Stimulated activated CD4-positive, alpha-beta T cell treated with anti-CD3 and anti-CD28 coated beads, Interleukin-2, amount 100 ng/mL, for 24 hours (primary cell): ENCODE measurements at regions not wholly inside any gene's neighbourhood (a gene's known extent, or its start where the extent isn't known, plus 50 kb on each side); places are given as distances from the start of the nearest gene placed in this dataset.
"Not testable (repeated sequence)": the region's sequence is repeated elsewhere in the genome, so short reads cannot be mapped to it uniquely, and the experiment has no call there.

Experiments
- DNase-seq, 2 donors: peaks; one replicate each; pipeline ENCODE4 v3.0.0-alpha.2; 2020

DNA sequence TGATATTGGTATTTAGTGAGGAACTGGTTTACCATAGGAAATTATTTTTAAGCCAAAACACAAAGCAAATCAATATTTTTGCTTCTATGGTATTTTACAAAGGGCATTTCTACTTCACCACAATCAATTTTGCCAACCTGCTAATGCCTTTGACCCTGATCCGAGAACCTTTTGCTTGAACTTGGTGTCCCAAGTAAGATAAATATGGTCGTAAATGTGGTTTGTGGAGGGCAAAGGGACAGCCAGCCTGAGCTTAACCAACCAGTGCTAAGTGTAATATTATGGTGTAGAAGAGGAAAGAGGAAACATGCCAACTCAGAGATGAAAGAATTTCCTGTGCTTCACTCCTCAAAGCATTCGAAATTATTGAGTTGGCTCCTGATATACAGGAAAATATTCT is 148.4 kb downstream of the C3orf38 start:
- DNase-seq, result no peak

DNA sequence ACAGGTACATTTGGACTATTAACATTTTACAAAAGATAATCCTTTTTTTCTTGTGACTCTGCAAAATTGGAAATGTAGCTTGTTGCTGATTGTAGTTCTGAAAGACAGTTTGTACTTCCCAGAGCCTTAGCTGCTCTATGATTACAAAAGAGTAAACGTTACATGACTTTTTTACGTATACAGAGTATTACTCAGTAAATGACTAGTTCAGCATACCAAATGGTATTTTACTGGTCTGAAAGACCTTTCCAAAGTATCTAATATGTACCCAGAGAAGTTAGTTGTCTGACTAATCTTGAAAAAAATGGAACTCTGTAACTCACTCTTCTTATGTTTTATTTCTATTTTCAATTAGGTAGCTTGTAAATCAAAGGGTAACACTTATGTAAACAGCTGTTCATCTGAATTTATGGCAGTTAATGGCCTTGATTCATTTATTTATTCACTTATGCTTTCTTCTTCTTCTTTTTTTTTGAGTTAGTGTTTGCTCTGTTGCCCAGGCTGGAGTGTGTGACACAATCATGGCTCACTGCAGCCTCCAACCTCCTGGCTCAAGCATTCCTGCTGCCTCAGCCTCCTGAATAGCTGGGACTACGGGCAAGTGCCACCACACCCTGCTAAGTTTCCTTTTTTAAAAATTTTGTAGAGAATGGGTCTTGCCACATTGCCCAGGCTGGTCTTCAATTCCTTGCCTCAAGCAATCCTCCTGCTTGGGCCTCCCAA is 151.7 kb downstream of the C3orf38 start:
- no peak for DNase-seq

DNA sequence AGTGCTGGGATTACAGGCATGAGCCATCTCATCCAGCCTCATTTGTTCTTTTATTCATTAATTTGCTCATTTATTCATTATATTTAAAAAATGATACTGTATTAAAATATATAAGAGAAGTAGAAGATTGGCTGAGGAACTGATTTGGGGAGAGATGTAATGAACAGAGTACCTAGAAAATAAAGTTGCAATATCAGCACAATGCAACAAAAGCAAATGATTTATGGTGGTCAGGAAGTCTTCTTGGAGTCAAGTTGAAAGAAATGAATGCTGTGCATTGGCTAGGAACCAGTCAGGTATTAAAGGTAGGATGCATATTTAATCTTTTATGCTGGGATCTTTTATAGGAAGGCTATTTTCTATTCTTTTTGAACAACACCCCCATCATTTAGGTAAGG is 152.2 kb downstream of the C3orf38 start:
- no peak for DNase-seq

DNA sequence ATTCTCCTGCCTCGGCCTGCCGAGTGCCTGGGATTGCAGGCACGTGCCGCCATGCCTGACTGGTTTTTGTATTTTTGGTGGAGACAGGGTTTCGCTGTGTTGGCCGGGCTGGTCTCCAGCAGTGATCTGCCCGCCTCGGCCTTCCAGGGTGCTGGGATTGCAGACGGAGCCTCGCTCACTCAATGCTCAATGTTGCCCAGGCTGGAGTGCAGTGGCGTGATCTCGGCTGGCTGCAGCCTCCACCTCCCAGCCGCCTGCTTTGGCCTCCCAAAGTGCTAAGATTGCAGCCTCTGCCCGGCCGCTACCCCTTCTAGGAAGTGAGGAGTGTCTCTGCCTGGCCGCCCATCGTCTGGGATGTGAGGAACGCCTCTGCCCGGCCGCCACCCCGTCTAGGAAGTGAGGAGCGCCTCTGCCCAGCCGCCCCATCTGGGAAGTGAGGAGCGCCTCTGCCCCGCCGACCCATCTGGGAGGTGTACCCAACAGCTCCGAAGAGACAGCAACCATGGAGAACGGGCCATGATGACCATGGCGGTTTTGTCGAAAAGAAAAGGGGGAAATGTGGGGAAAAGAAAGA is 153.7 kb downstream of the C3orf38 start:
- DNase-seq, result not testable (repeated sequence)

DNA sequence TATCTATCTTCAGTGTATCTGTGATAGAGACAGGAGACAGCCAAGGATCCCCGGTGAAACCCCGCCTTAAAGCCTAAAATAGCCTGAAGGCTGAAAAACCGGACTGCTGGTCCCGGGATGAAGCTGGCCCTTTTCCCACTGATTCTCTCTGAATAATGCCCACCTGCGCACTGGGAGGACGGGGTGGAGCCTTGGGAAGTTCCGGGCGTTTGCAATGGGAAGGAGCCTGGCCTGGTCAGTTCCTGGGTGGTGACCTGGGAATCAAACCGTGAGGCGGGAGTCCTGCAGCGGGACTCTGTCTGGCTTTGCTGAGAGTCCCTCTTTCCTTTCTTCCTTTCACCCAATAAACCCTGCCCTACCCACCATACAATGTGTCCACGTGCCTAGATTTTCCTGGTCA is 157.9 kb downstream of the C3orf38 start:
- no peak for DNase-seq

DNA sequence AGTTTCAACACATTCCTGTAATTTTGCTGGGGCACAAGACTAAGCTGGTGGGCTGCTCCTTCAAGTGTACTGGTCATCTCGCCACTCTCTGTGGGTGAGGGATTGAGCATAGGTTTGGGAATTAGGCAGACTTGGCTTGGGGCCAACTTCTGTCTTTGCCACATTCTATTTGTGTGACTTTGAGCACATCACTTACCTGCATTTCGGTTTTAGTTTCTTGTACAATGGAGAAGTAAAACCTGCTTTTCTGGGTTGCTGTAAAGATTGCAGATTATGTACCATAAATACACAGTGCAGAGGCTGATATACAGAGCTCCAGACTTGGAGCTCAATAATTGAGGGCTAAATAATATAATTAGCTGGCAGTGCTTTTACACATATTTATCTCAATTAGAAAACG is 162.1 kb downstream of the C3orf38 start:
- DNase-seq, result no peak

DNA sequence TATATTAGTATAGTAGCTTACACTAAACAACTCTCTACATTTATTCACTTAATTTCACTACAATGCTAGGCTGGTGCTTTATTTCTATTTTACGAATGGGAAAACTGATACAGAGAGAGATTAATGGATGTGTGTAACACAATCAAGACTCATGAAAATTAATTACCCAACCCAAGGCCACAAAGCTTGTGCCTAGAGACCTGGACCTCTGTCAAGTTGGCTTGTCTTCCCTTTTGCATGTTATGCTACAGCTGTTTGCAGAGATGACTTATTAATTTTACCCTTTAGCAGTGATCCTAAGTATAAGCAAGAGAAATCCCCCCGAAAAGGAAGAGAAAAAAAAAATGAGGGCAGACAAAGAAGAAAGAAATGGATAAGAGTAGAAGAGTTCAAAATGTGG is 162.5 kb downstream of the C3orf38 start:
- no peak for DNase-seq

DNA sequence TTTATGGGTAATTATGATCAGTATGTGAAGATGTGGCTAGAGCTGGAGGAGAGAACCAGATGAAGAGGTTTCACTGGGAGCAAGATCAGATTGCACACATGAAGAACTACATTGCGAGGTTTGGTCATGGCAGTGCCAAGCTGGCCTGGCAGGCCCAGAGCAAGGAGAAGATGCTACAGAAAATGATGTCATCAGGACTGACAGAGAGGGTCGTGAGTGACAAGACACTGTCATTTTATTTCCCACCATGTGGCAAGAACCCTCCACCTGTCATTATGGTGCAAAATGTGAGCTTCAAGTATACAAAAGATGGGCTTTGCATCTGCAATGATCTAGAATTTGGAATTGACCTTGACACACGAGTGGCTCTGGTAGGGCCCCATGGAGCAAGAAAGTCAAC is 168.3 kb downstream of the C3orf38 start:
- no peak for DNase-seq

DNA sequence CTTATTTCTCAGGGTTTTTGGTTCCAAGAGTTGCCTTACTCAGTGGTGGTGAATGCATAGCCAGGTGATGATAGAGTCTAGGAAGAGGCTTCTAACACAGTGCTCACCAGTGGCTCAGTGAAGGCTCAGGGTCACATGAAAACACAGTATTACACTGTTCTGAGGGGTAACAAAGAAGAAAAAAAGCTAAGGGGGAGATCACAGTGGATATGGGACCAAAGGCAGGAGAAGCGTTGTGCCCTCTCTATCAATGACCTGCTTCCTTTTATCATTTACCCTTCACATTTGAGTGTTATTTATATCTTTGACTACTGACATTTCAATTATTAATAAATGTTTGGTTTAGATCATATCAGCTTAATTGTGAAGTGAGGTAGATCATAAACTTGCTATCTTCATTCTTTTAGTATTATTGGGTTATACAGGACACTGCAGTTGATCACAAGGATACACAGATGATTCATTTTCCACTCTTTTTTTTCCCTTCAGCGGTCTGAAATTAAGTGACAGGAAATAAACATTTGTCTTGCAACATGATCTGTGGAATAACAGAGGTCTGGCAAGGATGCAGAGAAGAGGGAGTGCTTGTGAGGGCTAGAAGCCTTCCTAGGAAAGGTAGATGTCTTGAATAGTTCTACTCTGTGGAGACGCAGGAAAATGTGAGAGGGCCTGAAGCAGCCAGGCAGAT is 171.7 kb downstream of the C3orf38 start:
- no peak for DNase-seq

DNA sequence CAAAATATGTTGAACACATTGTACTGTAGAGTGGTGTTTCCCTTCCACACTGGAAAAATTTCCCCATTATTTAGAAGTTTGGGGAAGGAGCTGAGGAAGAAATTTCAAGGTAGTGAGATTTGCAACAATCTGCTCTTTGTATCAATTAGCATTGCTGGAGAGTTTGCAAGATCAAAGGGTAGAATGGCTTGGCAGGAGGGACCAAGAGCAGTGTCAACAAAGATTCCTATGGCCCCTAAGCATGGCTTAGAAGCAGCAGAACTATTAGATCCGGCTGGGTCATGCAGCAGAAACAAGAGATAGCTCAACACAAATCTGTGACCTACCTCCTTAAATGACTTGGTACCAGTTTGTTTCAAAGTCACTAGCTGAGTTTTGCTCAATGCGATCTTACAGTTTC is 175.0 kb downstream of the C3orf38 start:
- DNase-seq, result no peak

DNA sequence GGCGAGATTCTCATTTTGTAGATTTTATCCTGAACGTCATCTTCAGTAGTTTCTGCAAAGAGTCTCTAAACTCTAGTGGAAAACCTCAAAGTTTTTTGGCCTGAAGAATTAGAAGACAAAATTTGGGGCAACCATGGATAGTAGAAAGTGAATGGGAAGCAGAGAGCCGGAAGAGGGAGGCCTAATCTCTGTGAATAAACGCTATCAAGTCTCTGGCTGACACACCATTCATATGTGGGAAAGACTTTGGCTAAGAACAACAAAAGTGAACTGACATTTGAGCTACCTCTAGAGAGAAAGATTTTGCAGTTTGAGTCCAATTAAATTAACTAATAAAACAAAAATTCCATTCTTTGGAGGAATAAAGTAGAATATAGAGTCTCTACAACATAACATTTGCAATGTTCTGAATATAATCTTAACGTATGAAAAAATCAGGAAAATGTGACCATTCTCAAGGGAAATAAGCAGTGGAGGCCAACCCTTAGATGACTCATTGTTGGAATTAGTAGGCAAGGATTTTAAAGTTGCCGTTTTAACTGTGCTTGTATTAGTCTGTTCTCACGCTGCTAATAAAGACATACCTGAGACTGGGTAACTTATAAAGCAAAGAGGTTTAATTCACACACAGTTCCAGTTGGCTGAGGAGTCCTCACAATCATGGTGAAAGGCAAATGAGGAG is 184.6 kb downstream of the C3orf38 start:
- DNase-seq, result no peak

DNA sequence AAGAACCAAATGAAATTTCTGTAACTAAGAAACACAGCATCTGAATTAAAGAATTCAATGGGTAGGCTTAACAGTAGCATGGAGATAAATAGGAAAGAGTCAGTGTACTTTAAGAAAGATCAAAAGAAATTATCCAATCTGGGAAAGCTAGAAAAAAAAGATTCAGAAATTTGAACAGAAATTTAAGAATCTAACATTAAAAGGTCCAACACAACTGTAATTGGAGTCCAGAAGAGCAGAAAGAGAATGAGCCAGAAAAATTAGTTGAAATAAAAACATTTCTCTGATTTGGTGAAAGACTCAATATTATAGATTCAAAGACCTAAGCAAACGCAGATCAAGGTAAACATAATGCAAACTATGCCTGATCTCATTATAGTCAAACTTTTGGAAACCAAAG is 187.1 kb downstream of the C3orf38 start:
- DNase-seq, result no peak

DNA sequence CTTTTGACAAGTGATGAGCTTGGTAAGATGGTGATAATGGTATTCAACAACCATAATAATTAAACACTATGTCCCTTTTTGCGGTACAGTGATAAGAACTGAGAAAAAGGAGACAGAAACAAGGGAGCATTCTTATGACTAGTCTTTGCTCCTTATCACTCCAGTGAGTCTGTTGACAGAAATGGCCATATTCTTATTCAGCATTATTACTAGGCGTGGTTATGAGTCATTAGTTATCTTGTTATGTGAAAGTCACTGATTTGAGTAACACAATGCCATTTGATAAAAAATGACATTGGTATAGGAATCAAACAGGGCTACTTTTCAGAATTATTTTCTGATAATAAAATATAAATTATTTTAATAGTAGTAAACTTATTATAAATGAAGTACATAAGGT is 193.5 kb downstream of the C3orf38 start:
- DNase-seq, result no peak

DNA sequence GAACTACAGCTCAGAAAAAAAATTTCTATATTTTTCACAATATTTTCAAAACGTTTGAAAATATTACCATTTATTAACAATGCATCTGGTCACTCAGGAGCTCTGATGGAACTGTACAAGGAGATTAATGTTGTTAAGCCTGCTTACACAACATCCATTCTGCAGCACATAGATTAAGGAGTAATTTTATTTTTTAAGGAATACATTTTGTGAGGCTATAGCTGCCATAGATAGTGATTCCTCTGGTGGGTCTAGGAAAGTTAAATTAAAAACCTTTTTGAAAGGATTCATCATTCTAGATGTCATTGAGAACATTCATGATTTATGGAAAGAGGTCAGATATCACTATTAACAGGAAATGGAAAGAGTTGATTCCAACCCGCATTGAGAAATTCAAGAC is 196.9 kb downstream of the C3orf38 start:
- DNase-seq, result no peak

DNA sequence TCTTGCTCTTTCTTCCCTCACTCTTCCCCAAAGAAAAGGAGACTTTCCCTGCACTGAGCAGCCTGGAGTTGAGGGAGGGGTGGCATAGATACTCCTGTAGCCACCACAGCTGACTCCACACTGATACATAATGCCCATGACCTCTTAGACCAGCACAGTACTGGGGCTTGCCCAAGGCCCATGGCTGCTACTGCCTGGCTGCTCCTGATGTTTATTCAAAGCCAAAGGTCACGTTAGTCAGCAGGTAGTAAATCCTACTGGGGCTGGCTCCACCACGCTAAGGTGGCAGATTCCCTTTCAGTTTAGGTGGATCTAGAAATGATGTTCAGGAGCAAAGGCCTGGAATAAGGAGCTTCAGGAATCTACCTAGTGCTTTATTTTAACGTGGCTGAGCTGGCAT is 212.7 kb downstream of the C3orf38 start:
- DNase-seq, result no peak

DNA sequence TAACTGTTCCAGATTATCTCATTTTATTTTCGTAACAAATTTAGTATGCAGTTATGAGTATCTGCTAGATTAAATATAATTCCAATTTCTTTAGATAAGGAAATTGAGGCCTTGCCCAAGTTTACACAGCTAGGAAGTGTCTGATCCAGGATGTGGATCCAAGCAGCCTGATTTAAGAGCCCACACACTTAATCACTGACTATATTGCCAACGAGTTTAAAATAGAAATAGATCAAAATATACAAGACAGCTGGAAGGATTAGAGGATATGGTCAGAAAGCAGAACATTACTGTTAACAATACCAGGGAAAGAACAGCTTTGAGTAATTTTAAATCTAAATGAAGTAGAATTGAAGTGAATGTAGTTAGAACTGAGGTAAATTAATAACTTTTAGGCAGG is 215.2 kb downstream of the C3orf38 start:
- no peak for DNase-seq

DNA sequence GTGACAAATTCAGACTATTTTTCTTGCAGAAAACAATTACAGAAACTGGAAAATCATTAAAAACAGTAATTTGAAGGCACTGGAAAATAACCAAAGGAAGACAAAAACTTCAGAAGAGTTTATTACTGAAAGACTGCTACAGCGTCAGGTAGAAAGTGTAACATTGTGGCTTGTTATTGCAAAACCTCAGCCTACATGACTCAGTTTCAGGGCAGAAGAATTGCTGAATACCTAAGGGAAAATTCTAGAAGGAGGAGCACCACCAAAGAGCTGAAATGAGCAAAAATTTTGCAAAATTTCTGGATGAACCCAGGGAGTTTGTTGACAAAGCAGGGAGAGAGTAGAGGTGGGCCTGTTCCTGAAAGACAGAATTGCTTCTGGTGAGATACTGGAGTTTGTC is 219.6 kb downstream of the C3orf38 start:
- no peak for DNase-seq

DNA sequence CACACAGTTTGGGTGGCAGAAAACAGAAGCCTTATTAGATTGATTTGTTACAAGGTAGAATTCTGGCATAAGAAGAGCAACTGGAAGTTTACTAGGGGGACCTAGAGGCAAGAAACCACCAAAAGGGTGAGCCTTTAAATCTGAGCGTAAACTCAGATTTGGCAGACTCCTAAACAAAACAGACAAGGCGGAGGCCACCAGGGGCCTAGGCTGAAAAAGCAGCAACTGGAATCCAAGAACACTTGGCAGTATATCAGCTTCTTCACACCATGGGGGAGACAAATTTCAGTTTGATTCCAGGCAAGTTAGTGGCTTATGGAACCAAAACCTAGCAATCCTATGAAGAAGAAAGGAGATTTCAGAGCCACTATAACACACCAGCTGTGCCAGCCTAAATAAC is 220.0 kb downstream of the C3orf38 start:
- no peak for DNase-seq

DNA sequence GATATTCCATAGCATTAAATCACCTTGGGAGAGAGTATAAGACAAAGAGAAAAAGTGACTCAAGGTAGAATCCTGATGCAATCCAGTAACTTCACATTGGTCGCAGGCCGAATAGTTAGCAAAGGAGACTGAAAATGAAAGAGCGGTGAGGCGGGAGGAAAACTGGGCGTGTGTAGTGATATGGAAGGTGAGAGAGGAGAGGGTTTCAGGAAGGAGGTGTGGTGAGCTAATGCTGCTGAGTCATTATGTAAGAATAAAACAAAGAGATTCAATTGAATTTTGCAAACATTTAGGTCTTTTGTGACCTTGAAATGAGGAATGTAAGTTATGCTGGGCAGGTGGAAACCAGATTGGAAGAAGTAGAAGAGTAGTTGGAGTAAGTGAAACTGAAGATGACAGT is 235.3 kb downstream of the C3orf38 start:
- DNase-seq, result no peak

DNA sequence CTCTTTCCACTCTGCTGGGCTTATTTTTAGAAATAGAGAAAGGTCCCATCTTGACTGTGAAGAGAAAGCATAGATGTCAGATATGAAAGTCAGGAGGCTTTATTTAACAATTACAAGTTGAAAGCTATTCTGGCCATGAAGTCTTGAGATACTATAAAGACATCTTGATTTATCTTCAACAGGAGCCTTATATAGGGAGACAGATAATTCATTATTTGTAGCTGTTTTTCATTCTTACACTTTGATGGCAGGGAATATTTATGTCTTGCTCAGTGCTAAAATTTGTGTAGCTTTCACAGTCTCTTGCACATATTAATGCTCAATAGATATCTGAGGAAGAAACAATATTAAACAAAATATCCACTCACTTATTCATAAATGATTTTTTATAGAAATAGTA is 248.8 kb downstream of the C3orf38 start:
- DNase-seq, result no peak

DNA sequence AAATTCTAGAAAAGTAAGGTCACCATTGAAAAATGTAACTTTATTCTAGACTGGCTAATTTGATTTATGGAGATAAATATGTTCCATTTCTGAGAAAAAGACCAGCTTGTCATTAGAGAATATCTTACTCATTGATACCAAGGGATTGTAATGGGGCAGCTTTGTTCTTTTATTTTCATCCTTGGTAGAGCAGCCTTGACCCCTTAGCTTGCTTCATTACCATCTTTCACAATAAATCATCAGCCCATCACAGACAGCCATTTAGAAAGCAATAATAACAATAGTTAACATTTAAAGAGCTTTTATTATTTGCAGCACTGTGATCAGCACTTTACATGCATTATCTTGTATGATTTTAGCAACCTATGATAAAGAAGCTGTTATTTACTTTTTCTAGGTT is 253.6 kb downstream of the C3orf38 start:
- DNase-seq, result no peak

DNA sequence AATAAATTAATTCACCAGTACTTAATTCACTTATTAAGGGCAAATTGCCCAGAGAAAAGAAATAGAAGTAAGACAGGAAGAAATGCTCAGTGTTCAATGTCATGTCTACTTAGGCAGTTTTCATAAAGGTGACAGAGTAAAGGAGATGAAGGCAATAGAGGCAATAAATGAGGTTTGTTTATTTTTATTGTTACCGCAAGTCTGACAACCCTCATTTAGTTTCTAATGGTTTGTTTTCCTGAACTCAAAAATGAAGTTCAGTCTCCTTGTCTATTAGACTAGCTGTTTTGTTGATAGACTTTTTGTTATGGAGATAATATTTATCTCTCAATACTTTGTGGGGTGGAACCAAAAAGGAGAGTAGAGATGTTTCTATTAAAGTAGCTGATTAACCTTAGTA is 258.3 kb downstream of the C3orf38 start:
- no peak for DNase-seq

DNA sequence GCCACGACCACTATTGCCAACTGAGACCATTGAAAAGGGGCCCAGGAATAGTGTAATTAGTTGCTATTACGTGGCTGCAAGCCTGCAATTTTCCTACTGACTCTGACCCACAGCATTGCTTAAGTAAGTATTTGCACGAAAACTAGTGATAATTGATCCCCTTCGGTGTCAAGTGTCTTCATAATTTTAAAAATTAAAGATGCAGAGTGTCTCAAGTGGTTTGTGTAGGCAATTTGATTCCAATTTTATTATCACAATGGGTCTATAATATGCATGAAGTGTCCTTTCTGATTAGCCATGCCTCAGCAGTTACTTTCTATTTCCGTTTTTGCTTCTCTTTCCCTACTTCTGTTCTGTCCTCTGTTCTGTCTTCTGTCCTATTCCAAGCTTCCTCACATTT is 259.2 kb downstream of the C3orf38 start:
- DNase-seq, result no peak

DNA sequence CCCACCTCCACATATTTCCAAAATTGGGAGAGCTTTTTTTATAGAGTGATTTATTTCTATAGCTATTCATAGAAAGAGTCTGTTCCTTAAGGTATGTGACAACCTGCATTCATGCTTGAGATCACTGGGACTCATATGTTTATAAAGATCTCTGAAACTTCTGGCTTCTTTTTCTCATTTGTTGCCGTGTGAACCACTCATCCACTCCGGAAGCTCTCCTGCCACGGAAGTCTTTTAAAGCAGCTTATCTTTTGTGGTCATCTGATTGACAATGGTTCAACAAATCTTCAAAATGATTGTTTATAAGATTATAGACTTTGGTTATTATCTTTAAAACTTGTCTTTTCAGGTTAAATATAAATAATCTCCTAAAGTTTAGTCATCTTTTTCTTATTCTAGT is 260.5 kb downstream of the C3orf38 start:
- no peak for DNase-seq
